Left cardiac atrium (tissue), 4 donors: ENCODE measurements at regions not wholly inside any gene's neighbourhood (a gene's known extent, or its start where the extent isn't known, plus 50 kb on each side); places are given as distances from the start of the nearest gene placed in this dataset.
A peak's percentile ranks its signal among the peaks of the same experiment; 100 is the strongest.
"Not testable (repeated sequence)": the region's sequence is repeated elsewhere in the genome, so short reads cannot be mapped to it uniquely, and the experiment has no call there.

Experiments used
- ATAC-seq, 2 donors: fragments of 200-7000 bp; cut with Tn5 transposase; one replicate each; pipeline ENCODE4 v1.9.1; 2020; ENCODE audit warnings: mild to moderate bottlenecking in 2 of 2, moderate library complexity in 2 of 2
- DNase-seq: peaks from one replicate; pipeline ENCODE4 v3.0.0-alpha.2; 2020
- intact Hi-C, 2 donors: fragments of 100-400 bp; cut with DNase I; formaldehyde crosslinking; loops; one replicate each; pipeline versions ENCODE4 v1.14.1 to v1.15.1; 2022 to 2023
- donor health status: DM: no; HTN: yes; CAD: no.
- donor health status: DM: no; HTN: yes; CAD: no; lungs with severe emphysema.
- donor health status: DM: yes; HTN: yes; CAD: no.
- donor health status: Dilated cardiomyopathy.

DNA sequence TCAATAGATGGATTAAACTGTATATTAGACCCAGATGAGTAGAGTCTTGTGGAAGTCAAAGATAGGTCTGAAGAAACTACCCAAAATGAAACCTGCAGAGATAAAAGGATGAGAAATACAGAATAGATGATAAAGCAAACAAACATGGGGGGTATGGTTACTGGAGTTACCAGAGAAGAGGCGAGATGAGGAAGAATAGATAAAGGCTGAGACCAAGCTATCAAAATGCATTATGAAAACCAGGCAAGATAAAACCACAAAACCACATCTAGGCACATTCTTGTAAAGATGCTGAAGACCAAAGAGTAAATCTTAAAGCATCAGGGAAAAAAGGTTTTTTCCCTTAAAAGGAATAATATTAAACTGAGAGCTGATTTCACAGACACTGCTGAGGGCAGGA is 271.8 kb upstream of the NBPF12 start:
- DNase-seq, ATAC-seq, intact Hi-C loops: not testable (repeated sequence)

GRCh38 chr1:146660242-146660641 is 277.9 kb upstream of the NBPF12 start:
- DNase-seq, intact Hi-C loops, ATAC-seq: not testable (repeated sequence)

DNA sequence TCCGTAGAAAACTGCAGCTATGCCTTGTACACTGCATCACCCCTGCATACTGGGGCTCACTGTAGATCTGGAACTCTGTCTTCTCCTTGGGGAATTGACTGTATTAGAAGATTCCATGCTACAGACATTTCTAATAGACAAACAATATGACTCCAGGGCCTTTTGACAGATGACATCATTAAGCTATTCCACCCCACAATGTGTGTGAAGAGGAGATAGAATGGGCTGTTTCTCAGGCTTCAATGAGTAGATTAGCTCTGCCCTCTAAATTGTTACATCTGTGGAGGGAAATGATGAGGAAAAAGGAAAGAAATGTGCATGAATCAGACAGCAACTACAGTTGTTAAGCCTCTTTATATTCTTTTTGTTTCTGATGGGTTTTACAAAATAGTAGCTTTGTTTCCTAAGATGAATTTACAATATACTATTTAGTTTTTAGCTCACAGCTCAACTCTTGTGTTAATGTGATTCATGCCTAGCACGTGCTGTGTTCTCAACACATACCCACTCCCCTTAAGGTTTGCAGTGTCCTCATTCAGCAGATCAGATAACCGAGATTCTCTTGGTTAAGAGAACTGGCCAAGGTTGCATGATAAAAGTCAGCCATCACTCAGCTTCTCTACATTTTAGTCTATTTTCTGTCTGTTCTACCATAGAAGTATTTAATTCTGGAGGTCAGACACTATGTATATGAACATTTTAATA is 281.6 kb upstream of the NBPF12 start:
- ATAC-seq, intact Hi-C loops, DNase-seq: not testable (repeated sequence)

DNA sequence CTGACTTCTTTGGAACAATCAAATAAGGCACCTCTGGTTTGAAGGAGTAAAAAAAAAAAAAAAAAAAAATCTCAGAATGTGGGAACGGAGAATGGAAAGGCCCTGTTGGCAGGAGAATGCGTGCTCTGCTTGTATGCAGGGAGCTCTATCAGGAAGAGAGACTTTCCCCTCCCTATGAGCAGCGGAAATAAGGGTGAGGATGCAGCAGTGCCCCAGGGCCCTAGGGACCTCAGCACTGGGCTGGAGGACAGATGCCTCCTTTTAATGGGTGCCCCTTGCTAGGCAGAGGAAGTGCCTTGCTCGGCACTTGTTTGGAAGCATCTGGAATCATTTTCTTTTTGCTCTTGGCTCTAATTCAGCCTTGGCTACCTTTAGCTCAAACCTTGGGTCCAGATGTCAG is 283.4 kb upstream of the NBPF12 start:
- ATAC-seq, intact Hi-C loops, DNase-seq: not testable (repeated sequence)

DNA sequence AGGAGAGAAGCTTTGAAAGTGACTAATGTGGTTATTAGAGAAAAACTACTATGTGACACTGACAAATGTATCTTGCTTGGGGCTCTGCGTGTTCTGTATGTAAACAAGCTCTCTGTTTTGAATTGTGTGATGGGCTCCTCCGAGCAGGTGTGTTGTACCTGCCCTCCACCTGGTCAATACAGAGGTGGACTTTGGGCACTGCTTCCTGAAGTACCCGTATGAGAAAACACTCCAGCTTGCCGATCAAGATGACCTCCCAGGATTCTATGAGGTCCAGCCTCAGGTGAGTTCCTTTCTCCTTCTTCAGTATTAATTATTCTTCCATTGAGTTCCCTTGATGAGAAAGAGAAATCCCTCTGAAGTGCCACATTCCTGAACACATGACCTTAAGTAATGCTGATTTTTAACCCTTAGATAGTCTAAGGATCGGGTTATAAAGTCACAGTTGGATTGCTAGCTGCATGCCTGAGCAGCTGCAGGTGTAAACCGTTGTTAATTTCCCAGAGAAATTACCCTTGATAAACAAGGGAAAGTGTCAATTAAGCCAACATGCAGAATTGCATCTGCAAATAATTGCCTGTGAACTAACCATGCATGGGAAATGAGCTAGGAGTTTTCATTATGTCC is 292.0 kb upstream of the NBPF12 start:
- DNase-seq, ATAC-seq, intact Hi-C loops: not testable (repeated sequence)

GRCh38 chr1:146641534-146641933 is 296.6 kb upstream of the NBPF12 start:
- ATAC-seq, DNase-seq, intact Hi-C loops: not testable (repeated sequence)

GRCh38 chr1:146640671-146641070 is 297.5 kb upstream of the NBPF12 start:
- ATAC-seq (peak; percentile 84), DNase-seq (peak; percentile 22)
- intact Hi-C loops, result not testable (repeated sequence)

GRCh38 chr1:146630302-146630701 is 307.8 kb upstream of the NBPF12 start:
- ATAC-seq, DNase-seq, intact Hi-C loops: not testable (repeated sequence)

DNA sequence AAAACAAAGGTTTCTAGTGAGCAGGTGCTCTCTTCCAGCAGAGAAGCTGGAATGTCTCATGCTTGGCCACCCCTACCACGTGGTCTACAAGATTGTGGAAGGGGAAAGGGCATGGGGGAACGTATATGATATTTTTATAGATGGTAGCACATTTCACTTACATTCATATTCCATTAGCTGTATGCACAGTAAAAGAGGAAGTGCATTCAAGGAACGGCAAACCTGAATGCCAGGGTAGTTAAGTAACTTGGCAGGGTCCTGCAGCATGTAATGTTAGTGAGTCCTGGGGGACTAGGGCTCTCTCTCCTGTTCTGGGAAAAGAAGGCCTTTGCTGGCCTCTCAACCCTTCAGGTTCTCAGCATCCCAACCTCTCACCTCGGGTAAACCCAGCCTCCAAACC is 319.5 kb upstream of the NBPF12 start:
- intact Hi-C loops, ATAC-seq, DNase-seq: not testable (repeated sequence)

DNA sequence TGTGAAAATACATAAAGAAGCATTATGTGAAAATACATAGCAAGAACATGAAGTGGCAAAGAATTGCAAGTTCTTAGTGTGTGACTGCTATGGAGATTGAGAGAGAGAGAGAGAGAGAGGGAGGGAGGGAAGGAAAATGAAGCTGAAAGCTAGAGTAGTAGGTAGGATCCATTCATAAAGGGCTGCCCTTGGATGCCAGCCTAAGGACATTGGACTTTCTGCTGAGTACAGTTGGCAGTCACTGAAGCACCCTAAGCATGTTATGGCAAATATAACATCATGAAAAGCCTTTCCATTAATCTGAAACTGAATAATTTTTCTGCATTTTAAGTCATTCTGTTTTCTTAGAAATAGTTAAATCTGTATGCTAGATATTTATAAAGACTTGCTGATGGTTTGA is 333.4 kb upstream of the NBPF12 start:
- intact Hi-C loops, DNase-seq, ATAC-seq: not testable (repeated sequence)

- ATAC-seq, DNase-seq, intact Hi-C loops: not testable (repeated sequence)
Measured at GRCh38 chr1:146600720-146601307, 337.3 kb upstream of the NBPF12 start.

- intact Hi-C loops, DNase-seq, ATAC-seq: not testable (repeated sequence)
Measured at GRCh38 chr1:146599906-146600305, 338.2 kb upstream of the NBPF12 start.

GRCh38 chr1:146581229-146581628 is 352.4 kb upstream of the NOTCH2NLA start:
- intact Hi-C loops, ATAC-seq, DNase-seq: not testable (repeated sequence)

DNA sequence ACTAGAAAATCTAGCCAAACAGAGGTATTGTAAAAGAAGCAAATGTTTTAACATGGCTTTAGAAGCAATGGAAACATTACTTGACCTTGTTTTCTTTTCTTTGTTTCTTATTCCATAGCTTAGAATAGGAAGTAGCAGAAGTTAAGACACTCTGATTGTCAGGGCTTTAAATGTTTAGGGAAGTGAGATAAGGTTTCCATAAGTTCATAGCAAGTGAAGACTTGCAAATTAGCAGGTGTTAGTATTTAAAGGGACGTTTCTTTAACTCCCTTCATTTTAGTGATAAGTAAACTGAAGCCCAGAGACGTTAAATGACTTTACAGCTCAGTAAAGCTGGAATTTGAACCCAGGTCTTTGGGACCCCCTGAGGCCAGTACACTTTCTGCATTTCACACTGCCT is 338.7 kb upstream of the NOTCH2NLA start:
- intact Hi-C loops, DNase-seq, ATAC-seq: not testable (repeated sequence)

GRCh38 chr1:146558032-146558431 is 329.2 kb upstream of the NOTCH2NLA start:
- ATAC-seq, DNase-seq, intact Hi-C loops: not testable (repeated sequence)

- intact Hi-C loops, DNase-seq, ATAC-seq: not testable (repeated sequence)
Measured at GRCh38 chr1:146556405-146556804, 327.6 kb upstream of the NOTCH2NLA start.

DNA sequence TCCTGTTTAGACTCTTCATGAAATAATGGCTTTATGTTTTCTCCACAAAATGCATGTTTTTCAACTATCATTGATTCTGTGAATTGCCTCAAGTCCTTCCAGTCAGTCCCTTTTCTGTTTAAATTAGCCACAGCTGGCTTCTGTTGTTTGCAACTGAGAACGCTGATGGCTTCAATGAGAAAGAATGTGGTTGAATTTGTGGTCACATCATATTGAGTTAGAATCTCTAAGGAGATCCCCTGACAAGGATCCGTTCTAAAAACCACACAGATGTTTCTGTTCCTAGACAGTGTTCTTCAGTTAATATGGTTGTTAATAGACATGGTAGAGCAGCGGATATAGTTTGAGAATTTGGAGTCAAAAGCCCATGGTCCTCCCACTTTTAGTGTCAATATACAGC is 323.6 kb upstream of the NOTCH2NLA start:
- ATAC-seq, DNase-seq, intact Hi-C loops: not testable (repeated sequence)

DNA sequence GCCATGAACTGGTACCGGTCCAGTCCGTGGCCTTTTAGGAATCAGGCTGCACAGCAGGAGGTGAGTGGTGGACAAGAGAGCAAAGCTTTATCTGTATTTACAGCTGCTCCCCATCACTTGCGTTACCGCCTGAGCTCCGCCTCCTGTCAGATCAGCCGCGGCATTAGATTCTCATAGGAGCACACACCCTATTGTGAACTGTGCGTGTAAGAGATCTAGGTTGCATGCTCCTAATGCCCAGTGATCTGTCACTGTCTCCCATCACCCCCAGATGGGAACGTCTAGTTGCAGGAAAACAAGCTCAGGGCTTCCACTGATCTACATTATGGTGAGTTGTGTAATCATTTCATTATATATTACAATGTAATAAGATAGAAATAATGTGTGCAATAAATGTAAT is 319.9 kb upstream of the NOTCH2NLA start:
- ATAC-seq, intact Hi-C loops, DNase-seq: not testable (repeated sequence)

DNA sequence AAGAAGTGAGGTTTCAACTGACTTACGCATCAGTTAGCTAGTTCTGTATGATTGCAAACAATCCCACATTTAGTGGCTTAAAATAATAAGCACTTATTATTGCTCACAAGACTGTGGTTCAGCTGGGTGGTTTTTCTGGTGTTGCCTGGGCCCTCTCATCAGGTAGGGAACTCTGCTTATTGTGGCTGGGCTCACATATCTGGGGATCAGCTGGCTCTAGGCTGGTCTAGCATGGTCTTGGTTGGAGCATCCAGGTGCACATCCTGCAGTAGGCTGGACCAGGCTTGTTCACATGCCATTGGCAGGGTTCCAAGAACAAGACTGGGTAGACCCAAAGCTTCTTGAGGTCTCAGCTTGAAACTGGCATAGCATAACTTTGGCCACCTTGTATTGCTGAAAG is 317.4 kb upstream of the NOTCH2NLA start:
- ATAC-seq, intact Hi-C loops, DNase-seq: not testable (repeated sequence)
